GM21619 (cell line): ENCODE measurements at regions not wholly inside any gene's neighbourhood (a gene's known extent, or its start where the extent isn't known, plus 50 kb on each side); places are given as distances from the start of the nearest gene placed in this dataset.

Experiments used
- ATAC-seq: cut with Tn5 transposase; IDR thresholded peaks from one replicate; pipeline ENCODE4 v1.9.1; 2021; ENCODE audit not compliant: unreplicated experiment

DNA sequence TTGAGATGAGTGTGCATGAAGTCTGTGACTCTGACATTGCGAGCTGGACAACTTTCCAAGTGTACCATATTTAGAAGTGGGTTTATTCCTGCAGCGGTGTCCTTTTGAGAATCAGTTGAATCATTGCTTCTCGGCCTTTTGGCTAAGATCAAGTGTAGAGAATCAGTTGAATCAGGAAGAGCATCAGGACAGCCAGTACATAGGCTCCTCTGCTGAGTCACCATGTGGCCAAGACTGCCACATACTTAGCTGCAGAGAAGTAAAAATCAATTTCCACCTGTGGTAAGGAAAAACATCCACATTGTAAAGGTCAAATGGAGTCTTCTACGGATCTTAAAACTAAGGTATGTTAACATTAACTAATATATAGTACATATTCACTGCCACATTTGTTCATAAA, 428.4 kb upstream of the MARCKS start:
- ATAC-seq, result no peak

DNA sequence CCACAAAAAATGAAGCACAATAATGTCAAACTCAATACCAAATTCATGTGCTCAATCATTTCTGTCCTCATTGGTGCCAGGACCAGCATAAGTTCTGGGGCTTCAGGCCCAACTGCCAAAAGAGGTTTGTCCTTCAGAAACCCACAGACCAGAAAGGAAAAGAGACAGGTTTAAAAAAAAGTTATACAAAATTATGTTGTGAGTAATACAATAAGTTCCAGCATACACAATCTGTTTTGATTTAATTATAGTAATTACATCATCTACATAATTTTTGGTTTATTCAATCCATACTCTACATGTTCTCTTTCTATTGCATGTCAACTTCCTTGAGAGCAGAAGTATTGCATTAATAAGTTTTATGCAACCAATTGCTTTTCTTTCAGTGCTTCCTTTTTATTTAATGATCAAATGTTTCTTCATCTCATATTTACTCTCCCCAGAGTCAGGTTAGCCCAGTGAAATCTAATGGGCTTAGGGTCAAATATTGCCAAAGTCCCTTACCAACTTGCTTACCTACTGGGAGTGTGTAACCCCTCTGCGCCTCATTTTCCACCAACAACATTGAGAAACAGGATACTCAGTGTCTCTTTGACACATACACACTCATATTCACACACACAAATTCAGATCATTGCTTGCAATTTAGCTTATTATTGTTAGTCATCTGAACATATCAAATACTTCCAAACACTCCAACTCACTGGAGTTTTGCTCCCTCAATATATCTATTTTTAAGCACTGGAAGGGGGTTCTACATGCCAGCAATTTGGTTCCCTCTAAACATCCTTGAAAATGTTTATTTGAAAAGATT, 424.4 kb upstream of the MARCKS start:
- ATAC-seq, result no peak

DNA sequence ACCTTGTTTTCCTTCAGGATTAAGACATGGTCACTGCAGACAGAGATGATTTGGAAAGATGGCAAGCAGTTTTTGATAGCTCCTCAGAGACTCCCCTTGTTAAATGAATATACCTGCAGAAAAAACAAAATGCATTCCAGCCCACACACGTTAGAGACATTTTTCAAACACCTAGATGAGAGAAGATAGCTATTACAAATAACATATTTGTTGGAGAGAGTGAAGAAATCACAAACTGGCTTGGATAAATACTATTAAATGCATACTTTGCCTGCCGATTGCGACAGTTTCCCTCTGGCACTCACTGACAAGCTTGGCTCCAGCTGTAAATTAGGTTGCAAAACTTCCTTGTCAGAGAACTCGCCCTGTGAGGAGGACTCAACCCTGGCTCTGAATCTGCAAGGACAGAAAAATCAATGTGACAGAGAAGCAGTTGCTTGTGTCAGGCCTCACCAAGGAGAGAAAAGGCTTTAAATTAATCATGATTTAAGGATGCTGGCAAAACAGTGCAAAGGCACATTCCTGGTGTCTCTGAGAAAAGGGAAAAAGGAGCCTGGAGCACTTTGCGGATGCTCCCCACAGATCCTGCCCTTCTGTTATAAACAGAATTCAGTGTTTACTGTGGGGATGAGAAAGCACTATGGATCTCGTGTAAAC, 423.7 kb upstream of the MARCKS start:
- no peak for ATAC-seq

DNA sequence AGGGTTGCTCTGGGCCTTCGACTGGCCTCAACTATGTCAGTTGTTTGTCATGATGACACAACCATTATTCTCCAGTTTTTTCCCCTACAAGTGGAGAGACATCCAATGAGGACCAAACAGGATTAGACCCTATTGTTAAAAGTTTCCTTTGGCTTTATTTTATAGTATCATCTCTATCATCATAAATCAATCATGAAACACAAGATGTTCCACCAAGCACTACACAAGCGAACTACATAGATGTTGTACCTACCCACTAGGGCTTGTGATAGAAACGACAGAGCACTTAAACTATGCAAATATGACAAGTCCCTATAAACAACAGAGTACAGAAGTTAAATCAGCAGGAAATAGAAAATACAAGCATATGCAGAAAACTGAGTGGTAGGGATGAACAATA, 422.5 kb upstream of the MARCKS start:
- no peak for ATAC-seq

DNA sequence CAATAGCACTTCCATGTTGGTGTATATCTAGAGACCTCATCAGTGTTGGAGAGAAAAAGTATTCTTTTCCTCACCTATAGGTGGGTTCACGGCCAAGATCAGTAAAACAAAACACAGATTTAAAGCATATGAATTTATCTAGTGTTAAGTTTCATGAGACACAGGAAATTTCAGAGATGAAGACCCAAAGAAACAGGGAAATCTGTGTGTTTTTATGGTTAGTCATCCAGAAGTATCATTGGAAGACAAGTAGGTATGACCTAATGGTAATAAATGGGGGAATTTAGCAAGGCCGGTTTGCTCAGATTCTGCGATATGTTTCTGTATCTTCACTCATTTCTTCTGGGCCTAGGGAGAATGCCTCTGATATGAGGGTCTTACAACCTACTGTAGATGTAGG, 419.6 kb upstream of the MARCKS start:
- ATAC-seq, result no peak

DNA sequence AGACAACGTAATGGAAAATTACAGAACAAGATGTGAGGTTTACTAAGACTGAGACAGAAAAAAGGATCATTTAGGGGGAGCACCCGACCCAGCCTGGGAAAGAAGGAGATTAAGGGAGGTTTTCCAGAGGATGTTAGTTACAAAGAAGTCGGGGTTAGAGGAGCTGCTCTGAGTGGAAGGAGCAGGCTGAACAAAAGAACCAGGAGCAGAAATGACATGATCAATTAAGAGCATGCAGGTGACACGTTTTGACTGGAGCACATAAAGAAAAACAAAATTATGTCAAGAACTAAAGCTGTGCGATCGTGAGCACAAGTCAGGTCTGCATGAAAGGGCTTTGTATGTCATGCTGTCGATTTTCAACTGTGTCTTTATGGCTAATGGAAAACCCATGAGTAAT, 417.3 kb upstream of the MARCKS start:
- no peak for ATAC-seq

DNA sequence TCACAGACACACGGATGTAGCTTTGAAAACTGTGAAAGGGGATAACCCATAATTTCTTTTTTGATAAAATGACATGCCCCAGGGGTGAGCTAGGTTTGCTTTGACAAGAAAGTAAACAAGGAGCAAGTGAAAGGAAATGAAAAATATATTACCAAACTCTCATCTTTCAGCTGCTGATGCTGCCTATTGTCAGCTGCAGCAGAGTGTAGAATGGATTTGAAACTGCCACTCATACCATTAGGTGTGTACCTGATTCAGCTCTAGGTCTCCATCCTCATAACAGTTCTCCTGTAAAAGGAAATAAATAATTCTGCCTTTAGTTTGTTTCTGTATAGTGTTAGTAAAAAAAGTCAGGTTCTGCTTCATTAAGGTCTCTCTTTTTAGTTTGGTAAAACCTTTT, 415.1 kb upstream of the MARCKS start:
- ATAC-seq, result no peak

DNA sequence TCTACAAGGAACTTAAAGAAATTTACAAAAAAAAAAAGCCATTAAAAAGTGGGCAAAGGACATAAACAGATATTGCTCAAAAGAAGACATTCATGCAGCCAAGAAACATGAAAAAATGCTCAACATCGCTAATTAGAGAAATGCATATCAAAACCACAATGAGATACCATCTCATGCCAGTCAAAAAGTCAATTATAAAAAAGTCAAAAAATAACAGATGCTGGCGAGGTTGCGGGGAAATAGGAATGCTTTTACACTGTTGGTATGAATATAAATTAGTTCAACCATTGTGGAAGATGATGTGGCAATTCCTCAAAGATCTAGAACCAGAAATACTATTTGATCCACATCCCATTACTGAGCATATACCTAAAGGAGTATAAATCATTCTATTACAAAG, 411.9 kb upstream of the MARCKS start:
- no peak for ATAC-seq

DNA sequence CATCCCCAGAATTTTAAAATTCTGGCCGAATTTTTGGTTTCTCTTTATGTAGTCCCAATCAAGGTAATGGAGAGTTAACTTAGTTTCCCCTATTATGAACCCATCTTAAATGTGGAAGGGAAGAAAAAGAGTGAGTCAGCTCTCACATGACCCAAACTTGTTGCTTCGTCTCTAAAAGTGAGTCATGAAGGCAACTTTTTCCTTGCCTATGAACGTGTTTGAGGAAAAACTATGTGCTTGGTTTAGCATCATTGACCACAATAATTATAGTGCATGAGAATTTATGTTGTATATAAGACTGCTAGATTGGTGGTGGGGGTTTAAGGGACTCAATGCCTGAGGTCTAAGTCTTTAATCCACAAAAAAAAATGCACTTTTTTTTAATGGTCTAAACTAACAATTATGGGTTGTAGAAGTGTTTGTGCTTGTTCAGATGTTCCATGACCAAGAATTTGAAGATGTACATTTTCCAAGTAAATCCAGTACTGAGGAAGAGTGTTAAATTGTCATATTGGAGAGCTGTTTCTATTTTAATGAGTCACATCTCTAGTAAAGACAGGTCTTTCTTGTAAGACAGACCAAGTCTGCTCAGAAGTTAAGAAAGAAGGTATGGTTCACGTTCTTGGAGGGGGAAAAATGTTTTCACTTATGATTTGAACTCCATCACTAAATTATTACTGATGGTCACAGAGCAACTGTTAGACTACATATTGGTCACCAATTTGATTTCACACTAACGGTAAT, 409.9 kb upstream of the MARCKS start:
- ATAC-seq, result no peak

DNA sequence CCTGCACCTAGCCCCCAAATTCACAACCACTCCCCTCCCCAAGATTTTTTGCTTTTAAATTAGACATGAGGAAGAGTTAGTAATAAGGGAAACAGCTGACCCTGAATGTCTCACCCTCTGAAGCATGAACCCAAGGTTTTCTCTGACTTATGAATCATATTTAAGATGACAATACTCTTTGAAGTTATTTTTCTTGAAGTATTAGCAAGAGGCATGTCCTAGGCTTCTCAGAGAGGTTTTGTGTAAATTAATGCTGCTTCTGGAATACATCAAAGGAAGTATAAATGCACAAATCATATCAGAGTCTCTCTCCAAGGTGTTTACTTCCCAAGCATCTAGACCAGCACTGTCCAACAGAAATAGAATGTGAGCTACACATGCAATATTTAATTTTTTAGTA, 408.1 kb upstream of the MARCKS start:
- no peak for ATAC-seq

DNA sequence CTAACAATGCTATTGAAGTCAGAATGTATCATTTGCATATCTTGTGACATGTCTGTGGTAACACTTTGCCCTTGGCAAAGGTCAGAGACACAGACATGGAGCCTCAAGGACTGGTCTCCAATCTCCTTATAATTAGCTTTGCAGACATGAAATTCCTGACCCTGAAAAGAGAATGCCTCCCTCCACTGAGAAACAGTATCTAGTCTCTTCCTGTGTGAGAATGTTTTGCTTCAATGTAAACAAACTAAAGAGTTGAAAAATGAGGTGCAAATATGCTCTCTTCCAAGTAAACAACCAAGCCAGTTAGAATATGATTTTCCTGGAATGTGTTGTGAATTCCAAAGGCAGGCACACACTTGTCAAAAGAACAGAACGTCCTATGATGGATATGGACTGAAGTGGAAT, 407.1 kb upstream of the MARCKS start:
- no peak for ATAC-seq

DNA sequence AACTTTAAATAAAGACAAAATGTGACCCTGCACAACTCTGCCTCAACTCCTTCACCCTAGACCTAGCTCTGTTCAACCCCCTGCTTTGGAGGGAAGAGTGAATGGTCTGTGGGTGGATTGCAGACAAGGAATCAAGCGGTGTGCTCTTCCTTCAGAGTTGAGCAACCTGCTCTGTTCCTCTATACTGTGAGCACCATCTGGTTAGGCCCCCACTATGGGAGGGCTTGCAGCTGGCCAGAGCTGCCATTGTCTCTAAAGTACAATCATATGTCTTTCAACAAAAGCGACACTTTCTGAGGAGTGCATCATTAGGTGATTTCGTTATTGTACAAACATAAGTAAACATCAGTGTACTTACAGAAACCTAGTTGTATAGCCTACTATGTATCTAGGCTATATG, 406.1 kb upstream of the MARCKS start:
- ATAC-seq, result no peak

DNA sequence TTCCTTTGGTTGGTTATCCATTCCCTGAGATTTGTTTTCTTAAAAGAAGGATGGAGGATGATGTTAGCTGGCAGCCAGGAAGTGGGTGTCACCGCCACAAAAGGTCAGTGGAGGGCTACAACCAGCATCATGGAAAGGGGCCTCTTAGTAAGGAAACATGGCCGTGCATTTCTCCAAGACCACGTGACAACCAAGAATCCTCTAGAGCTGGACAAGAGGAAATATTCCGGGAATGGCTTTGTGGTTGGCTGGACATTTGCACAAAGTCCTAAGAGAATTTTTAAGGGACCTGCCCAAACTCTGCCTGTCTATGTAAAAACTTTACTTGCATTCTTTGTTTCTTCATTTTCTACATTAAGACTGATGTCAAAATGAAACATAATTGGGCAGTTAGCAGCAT, 399.9 kb upstream of the MARCKS start:
- ATAC-seq, result no peak

DNA sequence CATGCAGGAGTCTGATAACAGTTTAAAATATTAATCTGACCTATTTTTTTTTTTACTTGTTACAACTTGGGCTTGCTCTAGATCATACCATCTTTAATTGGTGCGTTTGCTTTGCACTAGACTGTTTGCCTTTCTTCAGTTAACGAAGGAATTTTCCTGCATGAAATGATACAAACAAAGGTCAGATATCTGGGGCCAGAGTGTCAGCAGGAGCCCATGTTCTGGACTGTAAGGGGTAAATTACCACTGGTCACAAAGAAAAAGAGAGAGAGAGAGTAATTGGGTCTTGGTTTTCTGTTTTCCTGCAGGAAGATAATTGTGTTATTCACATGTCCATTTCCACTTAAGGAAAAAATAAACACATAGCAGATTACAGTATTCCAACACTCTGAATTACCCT, 399.4 kb upstream of the MARCKS start:
- ATAC-seq, result no peak

DNA sequence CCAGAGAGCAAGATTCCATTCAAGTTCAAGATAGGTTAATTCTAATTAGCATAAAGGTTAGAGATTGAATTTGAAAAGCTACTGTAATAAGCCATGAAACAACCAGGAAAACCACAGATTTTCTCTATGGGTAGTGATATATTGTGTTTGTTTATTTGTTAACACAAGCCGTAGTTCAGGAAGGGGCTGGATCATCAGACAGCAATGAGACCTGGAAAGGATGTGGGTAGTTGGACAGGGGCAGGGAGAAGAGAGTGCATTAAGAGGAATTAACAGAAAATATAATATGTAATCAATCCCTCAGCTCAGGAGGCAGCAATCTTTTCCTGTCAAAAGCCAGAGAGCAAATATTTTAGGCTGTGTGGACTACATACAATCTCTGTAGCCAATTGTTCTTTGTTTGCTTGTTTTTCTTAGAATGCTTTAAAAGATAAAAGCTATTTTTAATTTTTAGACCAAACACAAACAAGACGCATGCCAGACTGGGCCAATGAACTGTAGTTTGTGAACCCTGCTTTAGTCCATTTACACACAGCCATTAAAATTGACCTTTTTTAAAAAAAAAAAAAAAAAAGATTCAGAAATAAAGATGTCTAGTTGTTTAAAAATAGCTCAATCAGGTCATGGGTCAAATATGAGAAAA, 398.7 kb upstream of the MARCKS start:
- ATAC-seq, result no peak

DNA sequence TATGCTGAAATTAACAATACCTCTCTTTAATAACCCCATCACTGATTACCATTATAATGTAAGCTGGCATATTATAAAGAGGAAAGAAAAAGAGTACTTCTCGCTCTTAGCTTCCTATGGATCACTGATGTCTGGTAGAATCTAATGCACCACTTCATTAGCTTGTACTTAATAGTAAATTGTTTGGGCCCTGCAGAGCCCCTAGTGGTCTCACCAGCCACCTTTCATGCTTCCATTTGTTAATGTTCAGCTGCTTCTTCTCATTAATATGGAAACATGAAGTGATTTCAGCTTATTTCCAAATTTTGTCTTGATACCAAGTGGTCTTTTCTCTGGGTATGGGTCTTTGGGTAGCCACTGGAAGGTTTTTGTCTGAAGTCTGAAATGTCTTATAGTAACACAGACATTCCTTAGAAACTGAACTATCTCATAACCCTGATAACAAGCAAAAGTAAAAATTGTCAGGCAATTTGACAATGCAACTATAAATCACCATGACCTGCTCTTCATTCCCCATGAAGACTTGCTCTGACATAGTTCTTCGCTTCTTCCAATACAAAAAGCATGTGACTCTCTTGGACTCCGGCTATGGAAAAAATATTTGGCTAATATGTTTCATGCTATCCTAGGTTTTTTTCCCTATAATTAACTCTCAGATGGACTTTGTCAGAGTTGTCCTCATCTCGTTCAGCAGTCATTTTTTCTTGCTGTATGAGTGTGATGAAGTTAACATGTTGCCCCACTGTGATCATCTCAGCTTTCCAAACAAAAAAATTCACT, 395.8 kb upstream of the MARCKS start:
- ATAC-seq, result no peak

DNA sequence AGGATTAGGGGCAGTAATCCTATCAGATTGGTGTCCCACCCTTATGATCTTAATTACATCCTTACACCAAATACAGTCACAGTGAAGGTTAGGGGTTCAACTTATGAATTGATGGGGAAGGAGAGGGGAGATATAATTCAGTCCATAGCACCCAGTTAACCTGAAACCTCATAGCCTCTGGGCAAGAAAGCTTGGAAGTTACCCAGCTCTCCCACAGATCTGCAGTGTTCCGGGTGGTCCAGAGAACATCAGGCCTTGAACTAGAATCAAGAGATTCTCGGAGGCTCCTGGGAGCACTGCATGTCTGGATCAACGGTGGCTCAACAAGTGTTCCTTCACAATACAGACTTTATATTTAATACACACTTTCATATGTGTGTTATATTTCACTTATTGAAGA, 392.6 kb upstream of the MARCKS start:
- ATAC-seq, result no peak

DNA sequence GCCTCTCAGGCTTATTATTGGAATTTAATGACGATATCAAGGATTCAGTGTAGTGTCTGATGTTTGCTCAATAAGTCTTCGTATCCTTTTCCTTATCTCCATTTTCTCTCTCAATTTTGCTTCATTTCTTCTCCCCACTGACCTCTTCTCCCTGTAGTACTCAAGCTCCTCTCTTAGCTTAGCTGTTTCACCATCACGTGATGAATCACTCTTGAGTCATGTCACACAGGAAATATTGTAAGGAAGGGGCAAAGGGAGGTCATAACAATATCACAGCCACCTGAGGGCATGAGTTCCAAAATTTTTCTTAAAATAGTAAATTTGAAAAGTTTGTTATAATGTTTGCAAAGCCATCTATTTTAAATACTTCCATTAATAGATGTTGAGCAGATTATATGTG, 392.2 kb upstream of the MARCKS start:
- ATAC-seq, result no peak

DNA sequence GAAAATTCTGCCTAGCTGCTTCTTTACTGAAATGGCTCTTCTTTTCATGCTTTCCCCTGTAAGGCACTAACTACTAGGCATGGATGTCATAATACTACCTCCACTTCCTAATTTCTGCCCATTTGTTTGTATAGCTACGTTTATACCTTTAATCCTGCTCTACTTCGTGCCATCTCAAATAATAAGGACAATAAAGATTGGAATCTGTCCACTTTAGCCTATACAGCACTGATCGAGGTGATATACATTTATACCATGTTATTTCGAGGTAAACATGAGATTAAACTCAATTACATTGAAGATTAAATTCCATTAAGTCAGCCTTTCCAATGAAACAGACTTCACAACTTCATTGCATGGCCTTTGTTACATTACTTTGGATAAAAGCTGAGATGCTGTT, 390.6 kb upstream of the MARCKS start:
- no peak for ATAC-seq

DNA sequence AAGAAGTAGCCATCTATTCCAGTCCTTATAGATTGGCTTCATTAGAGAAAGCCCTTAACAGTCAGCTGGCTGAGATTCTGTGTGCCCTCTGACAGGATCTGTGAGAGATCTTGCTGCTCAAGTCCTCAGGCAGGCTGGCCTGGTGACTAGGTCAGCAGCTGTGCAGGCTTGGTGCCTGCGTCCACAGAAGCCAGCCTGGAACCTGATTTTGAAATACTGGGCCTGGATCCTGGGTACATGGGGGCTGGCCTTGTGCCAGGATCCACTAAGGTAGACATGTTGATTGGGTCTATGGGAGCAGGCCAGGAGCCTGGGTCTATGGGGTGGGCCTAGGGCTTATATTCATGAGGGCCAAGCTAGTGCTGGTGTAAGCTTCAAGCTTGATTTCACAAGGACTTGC, 381.8 kb upstream of the MARCKS start:
- ATAC-seq, result no peak
